HepG2 (cell line): ENCODE measurements at regions not wholly inside any gene's neighbourhood (a gene's known extent, or its start where the extent isn't known, plus 50 kb on each side); places are given as distances from the start of the nearest gene placed in this dataset.

Source experiments
- ATAC-seq: fragments of 200-7000 bp; cut with Tn5 transposase; 3 replicates; pipeline ENCODE4 v1.9.1; 2020; ENCODE audit warnings: mild to moderate bottlenecking, moderate library complexity
- BruUV-seq: library from RNA; stranded (reverse); fragments of 400-500 nt; replicated peaks from 2 replicates; lab custom pipeline; 2021; lab: Mats Ljungman, UMichigan
- CTCF ChIA-PET: fragments of 300-600 bp; formaldehyde crosslinking; extraction: SDS; loops from one replicate; lab custom pipeline; 2021; ENCODE audit warnings: low total read pairs, inconsistent platforms, low intra/inter-chr PET ratio; lab: Yijun Ruan, JAX
- POLR2A ChIA-PET: fragments of 350-600 bp; sonication (Branson Sonifier 250); formaldehyde crosslinking; loops from one replicate; lab custom pipeline; 2020; ENCODE audit warnings: antibody characterized with exemption, inconsistent platforms; lab: Yijun Ruan, JAX
- DNase-seq: peaks from one replicate; pipeline ENCODE4 v3.0.0-alpha.2; 2015; ENCODE audit warnings: low spot score
- FAIRE-seq: peaks from 3 replicates; lab custom pipeline; 2011; peaks lifted over from hg19 to GRCh38; lab: Jason Lieb, UNC
- H2AFZ ChIP-seq: one replicate; pipeline ENCODE4 v1.6.1; 2011; ENCODE audit warnings: low read length, inconsistent platforms
- H3K27ac ChIP-seq: fragments of 300-600 bp; 3 replicates; pipeline ENCODE4 v1.8.0; 2011; ENCODE audit warnings: mixed run types, mild to moderate bottlenecking, mixed read lengths, low read length, inconsistent platforms; ENCODE audit not compliant: insufficient read depth; ENCODE audit errors: extremely low read length
- H3K27me3 ChIP-seq, 2 experiments: fragments of 200-600 bp in 1 of 2; 2 replicates in 1 of 2; 3 replicates in 1 of 2; pipeline versions ENCODE4 v1.6.0 to v1.8.0; 2011; ENCODE audit warnings: low read length in 2 of 2, mild to moderate bottlenecking in 2 of 2, moderate library complexity in 2 of 2, inconsistent platforms in 1 of 2; ENCODE audit not compliant: insufficient read depth in 2 of 2, control insufficient read depth in 1 of 2
- H3K36me3 ChIP-seq, 2 experiments: fragments of 200-600 bp in 1 of 2; replicated peaks in 1 of 2; 2 replicates in 1 of 2; 3 replicates in 1 of 2; pipeline versions ENCODE4 v1.5.1 to v1.8.0; 2011; ENCODE audit warnings: low read length in 2 of 2, inconsistent platforms in 1 of 2; ENCODE audit not compliant: insufficient read depth in 2 of 2, control insufficient read depth in 1 of 2
- H3K4me1 ChIP-seq: 2 replicates; pipeline ENCODE4 v1.5.1; 2012; ENCODE audit warnings: low read length, inconsistent platforms; ENCODE audit not compliant: insufficient read depth
- H3K4me2 ChIP-seq: 2 replicates; pipeline ENCODE4 v1.6.0; 2011; ENCODE audit warnings: low read depth, low read length, inconsistent platforms
- H3K4me3 ChIP-seq, 3 experiments: fragments of 200-600 bp in 1 of 3; sonication (generic), shearing (Covaris generic) in 1 of 3; replicated peaks in 1 of 3; 2 replicates each; pipeline ENCODE4 v1.5.1; 2011 to 2016; ENCODE audit warnings: low read length in 3 of 3, inconsistent platforms in 2 of 3, low read depth in 2 of 3, mild to moderate bottlenecking in 2 of 3, control low read depth in 1 of 3, mixed read lengths in 1 of 3; ENCODE audit not compliant: insufficient read depth in 1 of 3
- H3K79me2 ChIP-seq: one replicate; pipeline ENCODE4 v1.6.1; 2011; ENCODE audit warnings: low read length, inconsistent platforms; ENCODE audit not compliant: insufficient read depth
- H3K9ac ChIP-seq: 2 replicates; pipeline ENCODE4 v1.6.0; 2011; ENCODE audit warnings: mild to moderate bottlenecking, low read depth, low read length, inconsistent platforms; ENCODE audit not compliant: insufficient read depth
- H3K9me3 ChIP-seq: 2 replicates; pipeline ENCODE4 v1.5.1; 2012; ENCODE audit warnings: mild to moderate bottlenecking, low read length
- H4K20me1 ChIP-seq: 2 replicates; pipeline ENCODE4 v1.6.0; 2011; ENCODE audit warnings: inconsistent platforms, mild to moderate bottlenecking, low read length, moderate library complexity; ENCODE audit not compliant: insufficient read depth
- ATM ChIP-seq: fragments of 450-650 bp; IDR thresholded peaks from 2 replicates; pipeline ENCODE4 v1.7.1; 2017; ENCODE audit warnings: mild to moderate bottlenecking, borderline replicate concordance
- CBX5 ChIP-seq: sonication (generic); formaldehyde crosslinking; IDR thresholded peaks from 2 replicates; pipeline ENCODE4 v1.4.0; 2020; ENCODE audit warnings: missing genetic modification reagents, borderline replicate concordance
- EEA1 ChIP-seq: sonication (generic); formaldehyde crosslinking; IDR thresholded peaks from 2 replicates; pipeline ENCODE4 v1.5.1; 2020; ENCODE audit warnings: mild to moderate bottlenecking, missing genetic modification reagents, borderline replicate concordance
- EHMT2 ChIP-seq: fragments of 200-600 bp; sonication (generic); IDR thresholded peaks from 2 replicates; pipeline ENCODE4 v1.7.0; 2017; ENCODE audit warnings: antibody characterized with exemption, low read depth, low read length, borderline replicate concordance
- FIP1L1 ChIP-seq: fragments of 200-400 bp; formaldehyde crosslinking; IDR thresholded peaks from 2 replicates; pipeline ENCODE4 v1.6.1; 2018; ENCODE audit warnings: low read depth, mild to moderate bottlenecking, low read length, moderate library complexity, borderline replicate concordance; ENCODE audit not compliant: insufficient read depth
- HNF4G ChIP-seq, 2 experiments: sonication (generic) in 1 of 2; formaldehyde crosslinking in 1 of 2; IDR thresholded peaks; 2 replicates each; pipeline versions ENCODE4 v1.4.0 to v1.6.1; 2011 to 2020; ENCODE audit warnings: borderline replicate concordance in 2 of 2, low read depth in 2 of 2, mild to moderate bottlenecking in 2 of 2, low read length in 1 of 2, missing genetic modification reagents in 1 of 2, moderate library complexity in 1 of 2
- ISX ChIP-seq: sonication (generic); formaldehyde crosslinking; conservative IDR thresholded peaks from 2 replicates; pipeline ENCODE4 v1.5.0; 2020; ENCODE audit warnings: missing genetic modification reagents
- REL ChIP-seq: sonication (generic); formaldehyde crosslinking; conservative IDR thresholded peaks from 2 replicates; pipeline ENCODE4 v1.8.0; 2022; ENCODE audit warnings: mild to moderate bottlenecking, missing genetic modification reagents, moderate library complexity
- REXO4 ChIP-seq: sonication (generic); formaldehyde crosslinking; IDR thresholded peaks from 2 replicates; pipeline ENCODE4 v1.8.0; 2022; ENCODE audit warnings: missing genetic modification reagents, mild to moderate bottlenecking, borderline replicate concordance
- RFXAP ChIP-seq: sonication (generic); formaldehyde crosslinking; IDR thresholded peaks from 2 replicates; pipeline ENCODE4 v1.4.0; 2020; ENCODE audit warnings: missing genetic modification reagents, borderline replicate concordance
- SMARCC2 ChIP-seq: fragments of 450-650 bp; IDR thresholded peaks from 2 replicates; pipeline ENCODE4 v1.6.1; 2017; ENCODE audit warnings: antibody characterized with exemption, mild to moderate bottlenecking
- SMYD3 ChIP-seq: sonication (generic); formaldehyde crosslinking; IDR thresholded peaks from 2 replicates; pipeline ENCODE4 v1.8.1; 2023; ENCODE audit warnings: mild to moderate bottlenecking, missing genetic modification reagents
- STAT5B ChIP-seq: sonication (generic); formaldehyde crosslinking; IDR thresholded peaks from 2 replicates; pipeline ENCODE4 v1.4.0; 2020; ENCODE audit warnings: missing genetic modification reagents
- ZNF24 ChIP-seq: fragments of 450-650 bp; IDR thresholded peaks from 2 replicates; pipeline ENCODE4 v1.6.1; 2017; ENCODE audit warnings: antibody characterized with exemption, mild to moderate bottlenecking
- ZNF616 ChIP-seq: sonication (generic); formaldehyde crosslinking; IDR thresholded peaks from 2 replicates; pipeline ENCODE4 v1.5.0; 2020; ENCODE audit warnings: low read depth, mild to moderate bottlenecking, missing genetic modification reagents
- ZNF737 ChIP-seq: sonication (generic); formaldehyde crosslinking; IDR thresholded peaks from 2 replicates; pipeline ENCODE4 v1.5.0; 2020; ENCODE audit warnings: missing genetic modification reagents, mild to moderate bottlenecking, borderline replicate concordance
- WGBS: methylation state at CpG from one replicate; pipeline ENCODE4 v1.1.6; 2017; ENCODE audit warnings: low lambda C conversion rate; 5-methylcytosine and 5-hydroxymethylcytosine counted together
- in situ Hi-C: cut with HindIII; loops from 2 replicates; pipeline ENCODE4 v1.10.0; 2017; ENCODE audit warnings: low pct_unique_long_range_greater_than_20kb; ENCODE audit not compliant: extremely low pct_ligation_motif_present
- intact Hi-C: fragments of 100-400 bp; cut with micrococcal nuclease; formaldehyde crosslinking; loops from one replicate; pipeline ENCODE4 v1.10.0; 2022; ENCODE audit not compliant: unreplicated experiment
- TF ChIP-seq, protein P1 (sequence below): sonication (generic); formaldehyde crosslinking; IDR thresholded peaks from 2 replicates; pipeline ENCODE4 v1.9.0; 2021; ENCODE audit warnings: missing genetic modification reagents, borderline replicate concordance
- TF ChIP-seq, protein P2 (sequence below): sonication (generic); formaldehyde crosslinking; IDR thresholded peaks from 2 replicates; pipeline ENCODE4 v1.5.1; 2020; ENCODE audit warnings: mild to moderate bottlenecking, missing genetic modification reagents, borderline replicate concordance

DNA sequence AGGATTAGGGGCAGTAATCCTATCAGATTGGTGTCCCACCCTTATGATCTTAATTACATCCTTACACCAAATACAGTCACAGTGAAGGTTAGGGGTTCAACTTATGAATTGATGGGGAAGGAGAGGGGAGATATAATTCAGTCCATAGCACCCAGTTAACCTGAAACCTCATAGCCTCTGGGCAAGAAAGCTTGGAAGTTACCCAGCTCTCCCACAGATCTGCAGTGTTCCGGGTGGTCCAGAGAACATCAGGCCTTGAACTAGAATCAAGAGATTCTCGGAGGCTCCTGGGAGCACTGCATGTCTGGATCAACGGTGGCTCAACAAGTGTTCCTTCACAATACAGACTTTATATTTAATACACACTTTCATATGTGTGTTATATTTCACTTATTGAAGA lies 392.6 kb upstream of the MARCKS start:
- WGBS, result 50% methylated on average over 2 of the region's 3 CpGs
- Histone ChIP-seq H3K36me3 (no peaks in the 10 kb centered on the region), H3K4me1 (no peaks in the 10 kb centered on the region), H3K4me3 (no peak overlapping the region), H3K27ac (no peak overlapping the region), H3K9me3 (no peaks in the 10 kb centered on the region), H3K9ac (no peak overlapping the region), H2AFZ (no peak overlapping the region), H3K27me3 (no peaks in the 10 kb centered on the region), H4K20me1 (no peaks in the 10 kb centered on the region), H3K79me2 (no peaks in the 10 kb centered on the region), H3K4me2 (no peak overlapping the region)
- TF ChIP-seq ZNF24 (no peak), EEA1 (CRISPR knock-in tag) (no peak), SMARCC2 (no peak), SMYD3 (CRISPR knock-in tag) (no peak), REL (no peak), FIP1L1 (no peak), ISX (no peak), REXO4 (CRISPR knock-in tag) (no peak), ZNF737 (no peak), RFXAP (no peak), ZNF616 (CRISPR knock-in tag) (no peak), HNF4G (IDR thresholded peaks at IDR 0.05; ENCODE audit: borderline replicate concordance, low read depth, low read length) (no peak), HNF4G (CRISPR knock-in tag; IDR thresholded peaks at IDR 0.05; ENCODE audit: borderline replicate concordance, low read depth) (no peak), EHMT2 (no peak), CBX5 (no peak), STAT5B (CRISPR knock-in tag) (no peak), ATM (no peak)
- TF ChIP-seq, protein P1, sequence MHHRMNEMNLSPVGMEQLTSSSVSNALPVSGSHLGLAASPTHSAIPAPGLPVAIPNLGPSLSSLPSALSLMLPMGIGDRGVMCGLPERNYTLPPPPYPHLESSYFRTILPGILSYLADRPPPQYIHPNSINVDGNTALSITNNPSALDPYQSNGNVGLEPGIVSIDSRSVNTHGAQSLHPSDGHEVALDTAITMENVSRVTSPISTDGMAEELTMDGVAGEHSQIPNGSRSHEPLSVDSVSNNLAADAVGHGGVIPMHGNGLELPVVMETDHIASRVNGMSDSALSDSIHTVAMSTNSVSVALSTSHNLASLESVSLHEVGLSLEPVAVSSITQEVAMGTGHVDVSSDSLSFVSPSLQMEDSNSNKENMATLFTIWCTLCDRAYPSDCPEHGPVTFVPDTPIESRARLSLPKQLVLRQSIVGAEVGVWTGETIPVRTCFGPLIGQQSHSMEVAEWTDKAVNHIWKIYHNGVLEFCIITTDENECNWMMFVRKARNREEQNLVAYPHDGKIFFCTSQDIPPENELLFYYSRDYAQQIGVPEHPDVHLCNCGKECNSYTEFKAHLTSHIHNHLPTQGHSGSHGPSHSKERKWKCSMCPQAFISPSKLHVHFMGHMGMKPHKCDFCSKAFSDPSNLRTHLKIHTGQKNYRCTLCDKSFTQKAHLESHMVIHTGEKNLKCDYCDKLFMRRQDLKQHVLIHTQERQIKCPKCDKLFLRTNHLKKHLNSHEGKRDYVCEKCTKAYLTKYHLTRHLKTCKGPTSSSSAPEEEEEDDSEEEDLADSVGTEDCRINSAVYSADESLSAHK, result no peak
- TF ChIP-seq, protein P2, sequence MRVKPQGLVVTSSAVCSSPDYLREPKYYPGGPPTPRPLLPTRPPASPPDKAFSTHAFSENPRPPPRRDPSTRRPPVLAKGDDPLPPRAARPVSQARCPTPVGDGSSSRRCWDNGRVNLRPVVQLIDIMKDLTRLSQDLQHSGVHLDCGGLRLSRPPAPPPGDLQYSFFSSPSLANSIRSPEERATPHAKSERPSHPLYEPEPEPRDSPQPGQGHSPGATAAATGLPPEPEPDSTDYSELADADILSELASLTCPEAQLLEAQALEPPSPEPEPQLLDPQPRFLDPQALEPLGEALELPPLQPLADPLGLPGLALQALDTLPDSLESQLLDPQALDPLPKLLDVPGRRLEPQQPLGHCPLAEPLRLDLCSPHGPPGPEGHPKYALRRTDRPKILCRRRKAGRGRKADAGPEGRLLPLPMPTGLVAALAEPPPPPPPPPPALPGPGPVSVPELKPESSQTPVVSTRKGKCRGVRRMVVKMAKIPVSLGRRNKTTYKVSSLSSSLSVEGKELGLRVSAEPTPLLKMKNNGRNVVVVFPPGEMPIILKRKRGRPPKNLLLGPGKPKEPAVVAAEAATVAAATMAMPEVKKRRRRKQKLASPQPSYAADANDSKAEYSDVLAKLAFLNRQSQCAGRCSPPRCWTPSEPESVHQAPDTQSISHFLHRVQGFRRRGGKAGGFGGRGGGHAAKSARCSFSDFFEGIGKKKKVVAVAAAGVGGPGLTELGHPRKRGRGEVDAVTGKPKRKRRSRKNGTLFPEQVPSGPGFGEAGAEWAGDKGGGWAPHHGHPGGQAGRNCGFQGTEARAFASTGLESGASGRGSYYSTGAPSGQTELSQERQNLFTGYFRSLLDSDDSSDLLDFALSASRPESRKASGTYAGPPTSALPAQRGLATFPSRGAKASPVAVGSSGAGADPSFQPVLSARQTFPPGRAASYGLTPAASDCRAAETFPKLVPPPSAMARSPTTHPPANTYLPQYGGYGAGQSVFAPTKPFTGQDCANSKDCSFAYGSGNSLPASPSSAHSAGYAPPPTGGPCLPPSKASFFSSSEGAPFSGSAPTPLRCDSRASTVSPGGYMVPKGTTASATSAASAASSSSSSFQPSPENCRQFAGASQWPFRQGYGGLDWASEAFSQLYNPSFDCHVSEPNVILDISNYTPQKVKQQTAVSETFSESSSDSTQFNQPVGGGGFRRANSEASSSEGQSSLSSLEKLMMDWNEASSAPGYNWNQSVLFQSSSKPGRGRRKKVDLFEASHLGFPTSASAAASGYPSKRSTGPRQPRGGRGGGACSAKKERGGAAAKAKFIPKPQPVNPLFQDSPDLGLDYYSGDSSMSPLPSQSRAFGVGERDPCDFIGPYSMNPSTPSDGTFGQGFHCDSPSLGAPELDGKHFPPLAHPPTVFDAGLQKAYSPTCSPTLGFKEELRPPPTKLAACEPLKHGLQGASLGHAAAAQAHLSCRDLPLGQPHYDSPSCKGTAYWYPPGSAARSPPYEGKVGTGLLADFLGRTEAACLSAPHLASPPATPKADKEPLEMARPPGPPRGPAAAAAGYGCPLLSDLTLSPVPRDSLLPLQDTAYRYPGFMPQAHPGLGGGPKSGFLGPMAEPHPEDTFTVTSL (CRISPR knock-in tag), result no peak
- FAIRE-seq, result no peak
- ChIA-PET CTCF (no interaction called here), POLR2A (no interaction called here)
- in situ Hi-C loops (no loop called here), intact Hi-C loops (no loop called here)
- no TSS peak for BruUV-seq
- DNase-seq, result no peak
- ATAC-seq, result no peak
